Fibroblast of lung (primary cell): ENCODE measurements at regions not wholly inside any gene's neighbourhood (a gene's known extent, or its start where the extent isn't known, plus 50 kb on each side); places are given as distances from the start of the nearest gene placed in this dataset.

Experiments
- DNase-seq, 2 donors: peaks; one replicate each; pipeline versions ENCODE4 v3.0.0 to v3.0.0-alpha.2; 2010; ENCODE audit warnings: low read depth in 2 of 2
- H2AFZ ChIP-seq: 2 replicates; pipeline ENCODE4 v1.5.1; 2012; ENCODE audit warnings: low read length, control low read depth, inconsistent platforms
- H3K27ac ChIP-seq: 2 replicates; pipeline ENCODE4 v1.5.1; 2011; ENCODE audit warnings: low read length, control low read depth; ENCODE audit not compliant: insufficient read depth
- H3K27me3 ChIP-seq: 2 replicates; pipeline ENCODE4 v1.5.1; 2011; ENCODE audit warnings: mild to moderate bottlenecking, low read length; ENCODE audit not compliant: control insufficient read depth, insufficient read depth
- H3K36me3 ChIP-seq: 2 replicates; pipeline ENCODE4 v1.5.1; 2011; ENCODE audit warnings: low read length; ENCODE audit not compliant: control insufficient read depth, insufficient read depth
- H3K4me1 ChIP-seq: 2 replicates; pipeline ENCODE4 v1.5.1; 2011; ENCODE audit warnings: low read length; ENCODE audit not compliant: control insufficient read depth, insufficient read depth; ENCODE audit errors: extremely low read depth
- H3K4me2 ChIP-seq: 2 replicates; pipeline ENCODE4 v1.5.1; 2011; ENCODE audit warnings: low read length, control low read depth; ENCODE audit not compliant: insufficient read depth; ENCODE audit errors: extremely low read depth
- H3K4me3 ChIP-seq, 4 experiments: fragments of 200-600 bp in 1 of 4; sonication (generic) in 1 of 4; replicated peaks in 1 of 4; 2 replicates each; pipeline ENCODE4 v1.5.1; 2011 to 2016; ENCODE audit warnings: low read length in 4 of 4, low read depth in 3 of 4, mild to moderate bottlenecking in 3 of 4, control low read depth in 2 of 4, inconsistent platforms in 1 of 4, mixed read lengths in 1 of 4; ENCODE audit not compliant: insufficient read depth in 1 of 4; ENCODE audit errors: control extremely low read depth in 1 of 4
- H3K79me2 ChIP-seq: 2 replicates; pipeline ENCODE4 v1.5.1; 2012; ENCODE audit warnings: mild to moderate bottlenecking, low read length, inconsistent platforms; ENCODE audit not compliant: control insufficient read depth, insufficient read depth
- H3K9ac ChIP-seq: 2 replicates; pipeline ENCODE4 v1.5.1; 2011; ENCODE audit warnings: mild to moderate bottlenecking, low read length, control low read depth; ENCODE audit not compliant: insufficient read depth
- H3K9me3 ChIP-seq: 2 replicates; pipeline ENCODE4 v1.5.1; 2012; ENCODE audit warnings: low read depth, low read length; ENCODE audit not compliant: control insufficient read depth, insufficient read depth
- H4K20me1 ChIP-seq: 2 replicates; pipeline ENCODE4 v1.5.1; 2011; ENCODE audit warnings: low read length; ENCODE audit not compliant: control insufficient read depth, insufficient read depth; ENCODE audit errors: extremely low read depth
- EZH2 ChIP-seq: IDR thresholded peaks from 2 replicates; pipeline ENCODE4 v1.5.1; 2012; ENCODE audit warnings: low read length, control low read depth, mild to moderate bottlenecking; ENCODE audit errors: missing control alignments
- TF ChIP-seq, protein P1 (sequence below), 2 donors: IDR thresholded peaks in 1 of 2; conservative IDR thresholded peaks in 1 of 2; 1 replicate in 1 of 2; 2 replicates in 1 of 2; pipeline ENCODE4 v1.5.1; 2011 to 2012; ENCODE audit warnings: low read length in 2 of 2, control low read depth in 1 of 2, inconsistent platforms in 1 of 2, low read depth in 1 of 2, mild to moderate bottlenecking in 1 of 2

DNA sequence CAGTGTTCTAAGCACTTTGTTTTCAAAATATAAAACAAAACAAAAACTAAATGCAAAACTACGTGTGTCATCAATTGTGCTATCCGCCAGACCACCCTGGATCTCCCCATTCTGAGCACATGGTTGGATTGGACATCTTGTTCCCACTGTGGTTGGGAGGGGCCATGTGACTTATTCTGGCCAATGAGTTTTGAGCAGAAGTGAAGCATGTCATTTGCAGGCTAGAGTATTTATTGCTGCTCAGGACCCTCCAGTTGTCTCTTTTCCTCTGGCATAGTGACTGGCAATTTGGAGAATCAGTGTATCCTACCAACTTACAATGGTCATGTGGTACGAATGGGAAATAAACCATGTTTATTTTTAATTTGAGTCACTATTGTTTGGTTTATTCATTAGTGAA, 70.2 kb upstream of the ST8SIA2 start:
- H4K20me1 ChIP-seq = no peaks in the 10 kb centered on the region
- no peaks in the 10 kb centered on the region for H3K4me1 ChIP-seq
- H3K4me3 ChIP-seq = no peak overlapping the region
- H3K79me2 ChIP-seq = no peaks in the 10 kb centered on the region
- DNase-seq = no peak
- H3K27ac ChIP-seq = no peak overlapping the region
- no peak for TF ChIP-seq EZH2
- TF ChIP-seq, protein P1, sequence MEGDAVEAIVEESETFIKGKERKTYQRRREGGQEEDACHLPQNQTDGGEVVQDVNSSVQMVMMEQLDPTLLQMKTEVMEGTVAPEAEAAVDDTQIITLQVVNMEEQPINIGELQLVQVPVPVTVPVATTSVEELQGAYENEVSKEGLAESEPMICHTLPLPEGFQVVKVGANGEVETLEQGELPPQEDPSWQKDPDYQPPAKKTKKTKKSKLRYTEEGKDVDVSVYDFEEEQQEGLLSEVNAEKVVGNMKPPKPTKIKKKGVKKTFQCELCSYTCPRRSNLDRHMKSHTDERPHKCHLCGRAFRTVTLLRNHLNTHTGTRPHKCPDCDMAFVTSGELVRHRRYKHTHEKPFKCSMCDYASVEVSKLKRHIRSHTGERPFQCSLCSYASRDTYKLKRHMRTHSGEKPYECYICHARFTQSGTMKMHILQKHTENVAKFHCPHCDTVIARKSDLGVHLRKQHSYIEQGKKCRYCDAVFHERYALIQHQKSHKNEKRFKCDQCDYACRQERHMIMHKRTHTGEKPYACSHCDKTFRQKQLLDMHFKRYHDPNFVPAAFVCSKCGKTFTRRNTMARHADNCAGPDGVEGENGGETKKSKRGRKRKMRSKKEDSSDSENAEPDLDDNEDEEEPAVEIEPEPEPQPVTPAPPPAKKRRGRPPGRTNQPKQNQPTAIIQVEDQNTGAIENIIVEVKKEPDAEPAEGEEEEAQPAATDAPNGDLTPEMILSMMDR (conservative IDR thresholded peaks at IDR 0.05 in 1 of 2, IDR thresholded peaks at IDR 0.05 in 1 of 2; ENCODE audit: low read depth in 1 of 2, low read length in 2 of 2) = no peak
- H3K9me3 ChIP-seq = no peaks in the 10 kb centered on the region
- H3K27me3 ChIP-seq = no peaks in the 10 kb centered on the region
- no peaks in the 10 kb centered on the region for H3K36me3 ChIP-seq
- H3K9ac ChIP-seq = no peak overlapping the region
- no peak overlapping the region for H3K4me2 ChIP-seq
- no peak overlapping the region for H2AFZ ChIP-seq

DNA sequence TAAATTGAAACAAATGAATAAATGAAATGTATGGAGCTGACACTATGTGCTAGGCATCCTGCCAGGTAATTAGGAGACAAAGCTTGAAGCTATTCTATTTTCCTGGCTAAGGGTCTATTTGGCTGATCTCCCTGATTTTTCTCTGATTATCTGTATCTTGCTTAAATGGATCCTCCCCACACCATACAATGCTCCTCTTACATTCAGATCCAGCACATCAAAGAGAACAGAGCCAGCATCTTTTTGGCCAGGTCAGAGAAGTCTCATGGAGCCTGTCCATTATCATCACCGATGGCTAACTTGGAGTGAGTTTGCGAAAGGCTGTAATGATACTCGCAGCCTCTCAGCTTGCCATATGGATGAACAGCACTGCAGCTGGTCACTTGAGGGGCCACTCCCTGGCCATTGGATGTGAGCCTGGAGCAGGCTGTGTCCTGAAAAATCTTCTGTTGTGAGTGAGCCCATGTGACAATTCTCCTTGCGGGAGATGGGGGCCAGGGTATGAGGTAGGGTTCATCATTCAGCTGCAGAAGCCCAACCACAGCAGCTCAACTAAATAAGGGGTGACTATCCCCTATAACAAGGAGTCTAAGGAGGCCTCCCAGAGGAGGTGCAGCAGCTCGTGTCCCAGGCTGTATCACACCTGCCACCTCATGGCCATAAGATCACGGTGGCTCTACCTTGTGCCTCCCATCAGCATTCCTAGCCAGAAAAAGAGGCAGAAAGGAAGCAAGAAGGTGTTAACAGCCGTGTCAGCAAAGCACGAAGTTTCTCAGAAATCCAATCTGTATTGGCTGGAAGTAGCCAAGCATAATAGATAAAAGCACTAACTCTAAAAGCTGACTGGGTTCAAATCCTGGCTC, 69.3 kb upstream of the ST8SIA2 start:
- no peaks in the 10 kb centered on the region for H3K27me3 ChIP-seq

DNA sequence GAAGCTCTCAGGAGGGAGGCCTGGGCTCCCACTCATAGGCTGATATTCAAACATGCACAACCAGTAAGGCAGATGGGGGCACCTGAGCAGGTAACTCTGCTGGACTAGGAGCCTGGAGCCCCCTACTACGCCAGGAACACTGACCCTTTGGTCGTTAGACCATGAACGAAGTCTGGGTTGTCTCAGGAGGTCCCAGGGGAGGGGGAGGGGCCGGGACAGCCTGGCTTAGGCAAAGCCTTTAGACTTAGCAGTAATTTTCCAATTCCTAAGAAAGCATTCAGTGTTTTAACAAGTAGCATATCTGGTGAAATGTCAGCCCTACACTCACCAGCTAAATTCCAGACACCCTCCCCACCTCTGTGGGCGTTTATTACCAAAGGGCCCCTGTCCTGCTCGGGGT, 67.4 kb upstream of the ST8SIA2 start:
- no peak overlapping the region for H2AFZ ChIP-seq
- H3K27me3 ChIP-seq = no peaks in the 10 kb centered on the region
- H3K9me3 ChIP-seq = no peaks in the 10 kb centered on the region
- no peaks in the 10 kb centered on the region for H4K20me1 ChIP-seq
- H3K36me3 ChIP-seq = no peaks in the 10 kb centered on the region
- no peak overlapping the region for H3K9ac ChIP-seq
- H3K4me1 ChIP-seq = no peaks in the 10 kb centered on the region
- DNase-seq = no peak
- no peaks in the 10 kb centered on the region for H3K79me2 ChIP-seq
- H3K4me3 ChIP-seq = no peak overlapping the region
- TF ChIP-seq, protein P1 (conservative IDR thresholded peaks at IDR 0.05 in 1 of 2, IDR thresholded peaks at IDR 0.05 in 1 of 2; ENCODE audit: low read depth in 1 of 2, low read length in 2 of 2) = no peak
- TF ChIP-seq EZH2 = no peak
- no peak overlapping the region for H3K4me2 ChIP-seq
- H3K27ac ChIP-seq = no peak overlapping the region

More for the DNA sequence above, 69.3 kb upstream of the ST8SIA2 start:
- Histone ChIP-seq H3K4me1 (no peaks in the 10 kb centered on the region), H3K4me3 (no peak overlapping the region), H4K20me1 (no peaks in the 10 kb centered on the region), H3K9me3 (no peaks in the 10 kb centered on the region), H3K27ac (no peak overlapping the region), H3K79me2 (no peaks in the 10 kb centered on the region), H2AFZ (no peak overlapping the region), H3K9ac (no peak overlapping the region), H3K36me3 (no peaks in the 10 kb centered on the region), H3K4me2 (no peak overlapping the region)
- TF ChIP-seq, protein P1 (conservative IDR thresholded peaks at IDR 0.05 in 1 of 2, IDR thresholded peaks at IDR 0.05 in 1 of 2; ENCODE audit: low read depth in 1 of 2, low read length in 2 of 2) = no peak
- TF ChIP-seq EZH2 = no peak
- DNase-seq = no peak
